Cardiac muscle cell (in vitro differentiated cells and primary cell): ENCODE measurements at regions not wholly inside any gene's neighbourhood (a gene's known extent, or its start where the extent isn't known, plus 50 kb on each side); places are given as distances from the start of the nearest gene placed in this dataset.

ENCODE experiments used
- DNase-seq, 2 donors: peaks; one replicate each; pipeline versions ENCODE4 v3.0.0 to v3.0.0-alpha.2; 2010 to 2017; ENCODE audit warnings: low read depth in 1 of 2, low spot score in 1 of 2
- H3K27ac ChIP-seq: fragments of 200-600 bp; sonication (generic); 2 replicates; pipeline ENCODE4 v1.5.1; 2016
- H3K27me3 ChIP-seq: fragments of 200-600 bp; sonication (generic); 2 replicates; pipeline ENCODE4 v1.6.0; 2016; ENCODE audit warnings: control low read depth
- H3K36me3 ChIP-seq: fragments of 200-600 bp; sonication (generic); 2 replicates; pipeline ENCODE4 v1.5.1; 2016; ENCODE audit warnings: control low read depth
- H3K4me1 ChIP-seq: fragments of 200-600 bp; sonication (generic); 2 replicates; pipeline ENCODE4 v1.8.1; 2017; ENCODE audit warnings: low read depth, mild to moderate bottlenecking, mixed run types
- H3K4me3 ChIP-seq: fragments of 200-600 bp; sonication (generic); 2 replicates; pipeline ENCODE4 v1.5.1; 2016; ENCODE audit warnings: mild to moderate bottlenecking
- H3K9me3 ChIP-seq: fragments of 200-600 bp; sonication (generic); 2 replicates; pipeline ENCODE4 v1.5.1; 2017; ENCODE audit warnings: low read depth, mild to moderate bottlenecking, control low read depth
- TF ChIP-seq, protein P1 (sequence below): IDR thresholded peaks from 2 replicates; pipeline ENCODE4 v1.5.1; 2012; ENCODE audit warnings: low read depth, mild to moderate bottlenecking, low read length

GRCh38 chr16:9364721-9365369 is 273.4 kb downstream of the HAPSTR1 start:
- peaks cover 5% of the 10 kb centered on the region for H3K4me1 ChIP-seq
- H3K9me3 ChIP-seq: no peaks in the 10 kb centered on the region
- no peaks in the 10 kb centered on the region for H3K36me3 ChIP-seq
- H3K27me3 ChIP-seq: no peaks in the 10 kb centered on the region
- H3K27ac ChIP-seq: no peak overlapping the region
- DNase-seq: no peak
- H3K4me3 ChIP-seq: no peak overlapping the region
- TF ChIP-seq, protein P1, sequence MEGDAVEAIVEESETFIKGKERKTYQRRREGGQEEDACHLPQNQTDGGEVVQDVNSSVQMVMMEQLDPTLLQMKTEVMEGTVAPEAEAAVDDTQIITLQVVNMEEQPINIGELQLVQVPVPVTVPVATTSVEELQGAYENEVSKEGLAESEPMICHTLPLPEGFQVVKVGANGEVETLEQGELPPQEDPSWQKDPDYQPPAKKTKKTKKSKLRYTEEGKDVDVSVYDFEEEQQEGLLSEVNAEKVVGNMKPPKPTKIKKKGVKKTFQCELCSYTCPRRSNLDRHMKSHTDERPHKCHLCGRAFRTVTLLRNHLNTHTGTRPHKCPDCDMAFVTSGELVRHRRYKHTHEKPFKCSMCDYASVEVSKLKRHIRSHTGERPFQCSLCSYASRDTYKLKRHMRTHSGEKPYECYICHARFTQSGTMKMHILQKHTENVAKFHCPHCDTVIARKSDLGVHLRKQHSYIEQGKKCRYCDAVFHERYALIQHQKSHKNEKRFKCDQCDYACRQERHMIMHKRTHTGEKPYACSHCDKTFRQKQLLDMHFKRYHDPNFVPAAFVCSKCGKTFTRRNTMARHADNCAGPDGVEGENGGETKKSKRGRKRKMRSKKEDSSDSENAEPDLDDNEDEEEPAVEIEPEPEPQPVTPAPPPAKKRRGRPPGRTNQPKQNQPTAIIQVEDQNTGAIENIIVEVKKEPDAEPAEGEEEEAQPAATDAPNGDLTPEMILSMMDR: no peak

GRCh38 chr16:9365370-9365728 is 273.9 kb downstream of the HAPSTR1 start:
- H3K36me3 ChIP-seq: no peaks in the 10 kb centered on the region
- no peak overlapping the region for H3K27ac ChIP-seq
- peaks cover 7% of the 10 kb centered on the region for H3K4me1 ChIP-seq
- DNase-seq: no peak
- TF ChIP-seq, protein P1: no peak
- H3K9me3 ChIP-seq: no peaks in the 10 kb centered on the region
- no peaks in the 10 kb centered on the region for H3K27me3 ChIP-seq
- no peak overlapping the region for H3K4me3 ChIP-seq

GRCh38 chr16:9366048-9366969 is 274.9 kb downstream of the HAPSTR1 start:
- H3K4me3 ChIP-seq: no peak overlapping the region
- DNase-seq: no peak
- no peaks in the 10 kb centered on the region for H3K9me3 ChIP-seq
- H3K27ac ChIP-seq: no peak overlapping the region
- H3K27me3 ChIP-seq: no peaks in the 10 kb centered on the region
- peaks cover 7% of the 10 kb centered on the region for H3K4me1 ChIP-seq
- TF ChIP-seq, protein P1: no peak
- no peaks in the 10 kb centered on the region for H3K36me3 ChIP-seq

- Histone ChIP-seq H3K4me1 (peaks cover 15% of the 10 kb centered on the region), H3K36me3 (no peaks in the 10 kb centered on the region), H3K27ac (peak overlapping the region; percentile 2), H3K9me3 (no peaks in the 10 kb centered on the region), H3K27me3 (no peaks in the 10 kb centered on the region), H3K4me3 (no peak overlapping the region)
- DNase-seq: peak in 1 of 2 donors; percentile 83
- TF ChIP-seq, protein P1: no peak
Observed at GRCh38 chr16:9370061-9370491, 278.6 kb downstream of the HAPSTR1 start.

DNA sequence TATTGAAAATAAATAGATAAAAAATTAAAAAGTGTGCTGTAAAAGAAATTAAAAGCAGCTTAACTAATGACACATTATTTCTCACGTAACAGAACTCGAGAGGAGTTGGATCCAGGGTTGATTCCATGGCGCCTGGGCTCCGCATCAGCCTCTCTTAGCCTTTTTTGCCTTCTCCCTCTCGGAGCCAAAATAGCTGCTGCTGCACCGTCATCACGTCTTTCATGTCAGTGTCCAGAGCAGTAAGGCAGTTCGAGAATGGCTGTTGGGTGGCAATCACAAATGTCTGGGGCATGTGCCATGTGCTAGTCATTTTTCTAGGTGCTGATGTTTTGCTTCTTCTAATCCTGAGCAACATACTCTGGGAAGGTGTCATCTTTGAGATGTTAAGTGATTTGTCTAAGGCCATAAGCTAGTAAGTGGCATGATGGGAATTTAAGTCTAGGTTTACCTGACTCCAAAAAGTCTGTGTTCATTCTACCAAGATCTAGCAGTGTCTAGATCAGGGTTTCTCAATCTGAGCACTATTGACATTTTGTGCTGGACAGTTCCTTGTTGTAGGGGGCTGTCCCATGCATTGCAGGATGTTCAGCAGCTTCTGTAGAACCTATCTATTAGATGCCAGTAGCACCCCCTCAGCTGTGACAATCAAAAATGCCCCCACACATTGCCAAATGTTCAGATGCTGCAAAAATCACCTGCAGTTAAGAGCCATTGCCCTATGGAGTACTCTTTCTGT is 280.4 kb downstream of the HAPSTR1 start:
- no peaks in the 10 kb centered on the region for H3K36me3 ChIP-seq
- no peak for DNase-seq
- no peaks in the 10 kb centered on the region for H3K9me3 ChIP-seq
- H3K27ac ChIP-seq: no peak overlapping the region
- H3K4me1 ChIP-seq: peaks cover 15% of the 10 kb centered on the region
- H3K27me3 ChIP-seq: no peaks in the 10 kb centered on the region
- no peak overlapping the region for H3K4me3 ChIP-seq
- TF ChIP-seq, protein P1: no peak
